ENCODE measurements at regions not wholly inside any gene's neighbourhood (a gene's known extent, or its start where the extent isn't known, plus 50 kb on each side); places are given as distances from the start of the nearest gene placed in this dataset.
"Not testable (repeated sequence)": the region's sequence is repeated elsewhere in the genome, so short reads cannot be mapped to it uniquely, and the experiment has no call there.

- peak; percentile 33 for DNase-seq
These were observed 56.2 kb upstream of the DDAH1 start for GRCh38 chr1:85520826-85521820.

GRCh38 chr1:85522458-85522857 lies 57.5 kb upstream of the DDAH1 start:
- not testable (repeated sequence) for DNase-seq

DNA sequence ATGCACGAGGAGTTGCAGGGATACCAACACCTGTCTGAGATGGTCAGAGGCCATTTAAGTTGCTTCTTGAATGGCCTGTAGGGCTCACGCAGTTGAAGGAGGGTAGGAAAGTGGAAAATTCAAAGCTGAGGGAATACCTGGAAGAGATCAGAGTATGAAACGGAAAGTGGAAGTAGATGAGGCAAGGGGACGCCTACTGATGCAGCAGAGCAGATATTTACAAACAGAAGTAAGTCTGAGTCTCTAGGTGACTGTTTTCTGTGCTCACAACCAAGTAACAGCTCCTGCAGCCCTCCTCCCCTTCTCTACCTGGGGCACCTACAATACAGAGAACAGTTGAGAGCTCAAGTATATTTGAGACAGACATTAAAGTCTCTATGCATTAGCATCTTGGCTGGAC lies 57.5 kb upstream of the CCN1 start:
- not testable (repeated sequence) for DNase-seq

- not testable (repeated sequence) for DNase-seq
These were observed 56.2 kb upstream of the CCN1 start for GRCh38 chr1:85524281-85524886.

- not testable (repeated sequence) for DNase-seq
These were observed 55.0 kb upstream of the CCN1 start for GRCh38 chr1:85525591-85525991.

DNA sequence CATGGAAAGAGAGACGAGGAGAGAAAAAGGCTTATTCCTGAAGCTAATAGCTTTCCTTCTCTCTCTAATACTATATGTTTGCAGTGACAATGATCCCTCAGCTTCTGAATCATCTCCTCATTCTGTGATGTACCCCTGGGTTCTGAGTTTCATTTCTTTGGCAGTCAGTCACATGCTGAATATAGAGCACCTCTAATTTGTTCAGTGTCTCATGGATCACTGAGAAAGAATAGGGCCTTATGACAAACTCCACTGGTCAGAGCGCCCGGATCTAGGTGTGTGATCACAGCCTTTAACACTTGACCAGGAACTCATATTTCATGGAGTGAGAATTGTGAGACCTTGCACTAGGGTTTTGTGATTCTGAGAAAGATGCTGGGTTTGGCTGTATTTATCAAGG lies 54.3 kb upstream of the CCN1 start:
- DNase-seq = not testable (repeated sequence)

GRCh38 chr1:85527145-85527544 lies 53.4 kb upstream of the CCN1 start:
- DNase-seq = not testable (repeated sequence)
